Suprapubic skin (tissue), 4 donors: ENCODE measurements at regions not wholly inside any gene's neighbourhood (a gene's known extent, or its start where the extent isn't known, plus 50 kb on each side); places are given as distances from the start of the nearest gene placed in this dataset.

Experiments used
- EP300 ChIP-seq: sonication (generic); formaldehyde crosslinking; IDR thresholded peaks from one replicate; pipeline ENCODE4 v1.6.1; 2017; ENCODE audit warnings: antibody characterized with exemption
- POLR2A ChIP-seq, 2 donors: fragments of 450-650 bp; IDR thresholded peaks; one replicate each; pipeline ENCODE4 v1.6.1; 2017; ENCODE audit warnings: antibody characterized with exemption in 2 of 2, mild to moderate bottlenecking in 2 of 2, moderate library complexity in 2 of 2
- POLR2AphosphoS5 ChIP-seq, 3 donors: sonication (generic); formaldehyde crosslinking; IDR thresholded peaks; one replicate each; pipeline ENCODE4 v1.6.1; 2017; ENCODE audit warnings: antibody characterized with exemption in 3 of 3
- TF ChIP-seq, protein P1 (sequence below), 2 donors: fragments of 200-600 bp in 1 of 2; fragments of 450-650 bp in 1 of 2; sonication (generic) in 1 of 2; IDR thresholded peaks; one replicate each; pipeline ENCODE4 v1.5.1; 2016 to 2019; ENCODE audit warnings: antibody characterized with exemption in 2 of 2, mild to moderate bottlenecking in 1 of 2, moderate library complexity in 1 of 2

- TF ChIP-seq, protein P1, sequence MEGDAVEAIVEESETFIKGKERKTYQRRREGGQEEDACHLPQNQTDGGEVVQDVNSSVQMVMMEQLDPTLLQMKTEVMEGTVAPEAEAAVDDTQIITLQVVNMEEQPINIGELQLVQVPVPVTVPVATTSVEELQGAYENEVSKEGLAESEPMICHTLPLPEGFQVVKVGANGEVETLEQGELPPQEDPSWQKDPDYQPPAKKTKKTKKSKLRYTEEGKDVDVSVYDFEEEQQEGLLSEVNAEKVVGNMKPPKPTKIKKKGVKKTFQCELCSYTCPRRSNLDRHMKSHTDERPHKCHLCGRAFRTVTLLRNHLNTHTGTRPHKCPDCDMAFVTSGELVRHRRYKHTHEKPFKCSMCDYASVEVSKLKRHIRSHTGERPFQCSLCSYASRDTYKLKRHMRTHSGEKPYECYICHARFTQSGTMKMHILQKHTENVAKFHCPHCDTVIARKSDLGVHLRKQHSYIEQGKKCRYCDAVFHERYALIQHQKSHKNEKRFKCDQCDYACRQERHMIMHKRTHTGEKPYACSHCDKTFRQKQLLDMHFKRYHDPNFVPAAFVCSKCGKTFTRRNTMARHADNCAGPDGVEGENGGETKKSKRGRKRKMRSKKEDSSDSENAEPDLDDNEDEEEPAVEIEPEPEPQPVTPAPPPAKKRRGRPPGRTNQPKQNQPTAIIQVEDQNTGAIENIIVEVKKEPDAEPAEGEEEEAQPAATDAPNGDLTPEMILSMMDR (IDR thresholded peaks at IDR 0.05) = no peak
- TF ChIP-seq POLR2A (IDR thresholded peaks at IDR 0.05) (no peak), POLR2AphosphoS5 (IDR thresholded peaks at IDR 0.05) (no peak), EP300 (no peak)
These were observed 118.9 kb upstream of the MBNL1 start for GRCh38 chr3:152149832-152150231.
